ENCODE measurements at regions not wholly inside any gene's neighbourhood (a gene's known extent, or its start where the extent isn't known, plus 50 kb on each side); places are given as distances from the start of the nearest gene placed in this dataset.
"Not testable (repeated sequence)": the region's sequence is repeated elsewhere in the genome, so short reads cannot be mapped to it uniquely, and the experiment has no call there.

- Histone ChIP-seq H2AFZ (ENCODE audit: low read depth, low read length, poor library complexity, severe bottlenecking) (no peak overlapping the region), H4K20me1 (ENCODE audit: insufficient read depth) (no peaks in the 10 kb centered on the region), H3K4me1 (ENCODE audit: control insufficient read depth in 1 of 2, insufficient read depth in 2 of 2, low read length in 2 of 2) (no peaks in the 10 kb centered on the region), H3K9me3 (ENCODE audit: control insufficient read depth in 1 of 2, insufficient read depth in 1 of 2, low read depth in 1 of 2, low read length in 2 of 2) (no peaks in the 10 kb centered on the region), H3K9me2 (ENCODE audit: insufficient read depth) (no peaks in the 10 kb centered on the region), H3K9ac (ENCODE audit: low read length) (no peak overlapping the region), H3K27me3 (ENCODE audit: insufficient read depth, low read length) (peaks cover 10% of the 10 kb centered on the region; the same call in 1 of the 2 replicates), H3K4me3 (replicated peaks in 1 of 2; ENCODE audit: low read depth in 1 of 2, low read length in 2 of 2) (no peak overlapping the region), H3K27ac (ENCODE audit: low read depth, low read length) (no peak overlapping the region), H3K79me2 (ENCODE audit: insufficient read depth, low read length) (no peaks in the 10 kb centered on the region), H3K36me3 (ENCODE audit: control insufficient read depth in 1 of 2, insufficient read depth in 2 of 2, low read length in 2 of 2) (no peaks in the 10 kb centered on the region), H3K4me2 (ENCODE audit: low read length) (no peak overlapping the region)
- ATAC-seq (no peak), DNase-seq (ENCODE audit: low read depth, low spot score) (no peak)
- ChIA-PET POLR2A (no interaction called here), CTCF (no interaction called here), RAD21 (ENCODE audit: low non-redundant PET in 1 of 2, low total read pairs in 2 of 2, uncharacterized antibody in 2 of 2, unreplicated experiment in 2 of 2) (no interaction called here)
- TF ChIP-seq ZBTB33 (IDR thresholded peaks at IDR 0.05; ENCODE audit: extremely low read depth, insufficient replicate concordance, low read length): no peak
- TF ChIP-seq JUND (IDR thresholded peaks at IDR 0.05): no peak
- TF ChIP-seq ZNF274 (IDR thresholded peaks at IDR 0.05; ENCODE audit: low read depth, low read length): no peak
- TF ChIP-seq RAD21 (IDR thresholded peaks at IDR 0.05; ENCODE audit: low read depth): no peak
- no peak for TF ChIP-seq ATF3 (IDR thresholded peaks at IDR 0.05)
- no peak for TF ChIP-seq ELF1 (IDR thresholded peaks at IDR 0.05; ENCODE audit: borderline replicate concordance, low read depth)
- no TSS peak for BruUV-seq (replicated peaks)
- intact Hi-C loops (cut with micrococcal nuclease): no loop called here
Measured at GRCh38 chr11:134956450-134957210, 544.6 kb upstream of the B3GAT1 start.

- RAD21 ChIA-PET (ENCODE audit: low non-redundant PET in 1 of 2, low total read pairs in 2 of 2, uncharacterized antibody in 2 of 2, unreplicated experiment in 2 of 2); H3K9me2 ChIP-seq (ENCODE audit: insufficient read depth); H3K9ac ChIP-seq (ENCODE audit: low read length); H3K27ac ChIP-seq (ENCODE audit: low read depth, low read length); H4K20me1 ChIP-seq (ENCODE audit: insufficient read depth); CTCF ChIA-PET; H3K36me3 ChIP-seq (ENCODE audit: control insufficient read depth in 1 of 2, insufficient read depth in 2 of 2, low read length in 2 of 2); H3K9me3 ChIP-seq (ENCODE audit: control insufficient read depth in 1 of 2, insufficient read depth in 1 of 2, low read depth in 1 of 2, low read length in 2 of 2); ATAC-seq; POLR2A ChIA-PET; H3K79me2 ChIP-seq (ENCODE audit: insufficient read depth, low read length); DNase-seq (ENCODE audit: low read depth, low spot score); H3K4me3 ChIP-seq (replicated peaks in 1 of 2; ENCODE audit: low read depth in 1 of 2, low read length in 2 of 2); BruUV-seq (replicated peaks); intact Hi-C loops (cut with micrococcal nuclease); H3K4me2 ChIP-seq (ENCODE audit: low read length); H3K4me1 ChIP-seq (ENCODE audit: control insufficient read depth in 1 of 2, insufficient read depth in 2 of 2, low read length in 2 of 2); H2AFZ ChIP-seq (ENCODE audit: low read depth, low read length, poor library complexity, severe bottlenecking): not testable (repeated sequence)
- peaks cover 10% of the 10 kb centered on the region; the same call in 1 of the 2 replicates for H3K27me3 ChIP-seq (ENCODE audit: insufficient read depth, low read length)
Measured at GRCh38 chr11:134955970-134956369, 543.9 kb upstream of the B3GAT1 start.

All from HCT116 (cell line).